ENCODE measurements at regions not wholly inside any gene's neighbourhood (a gene's known extent, or its start where the extent isn't known, plus 50 kb on each side); places are given as distances from the start of the nearest gene placed in this dataset.

DNA sequence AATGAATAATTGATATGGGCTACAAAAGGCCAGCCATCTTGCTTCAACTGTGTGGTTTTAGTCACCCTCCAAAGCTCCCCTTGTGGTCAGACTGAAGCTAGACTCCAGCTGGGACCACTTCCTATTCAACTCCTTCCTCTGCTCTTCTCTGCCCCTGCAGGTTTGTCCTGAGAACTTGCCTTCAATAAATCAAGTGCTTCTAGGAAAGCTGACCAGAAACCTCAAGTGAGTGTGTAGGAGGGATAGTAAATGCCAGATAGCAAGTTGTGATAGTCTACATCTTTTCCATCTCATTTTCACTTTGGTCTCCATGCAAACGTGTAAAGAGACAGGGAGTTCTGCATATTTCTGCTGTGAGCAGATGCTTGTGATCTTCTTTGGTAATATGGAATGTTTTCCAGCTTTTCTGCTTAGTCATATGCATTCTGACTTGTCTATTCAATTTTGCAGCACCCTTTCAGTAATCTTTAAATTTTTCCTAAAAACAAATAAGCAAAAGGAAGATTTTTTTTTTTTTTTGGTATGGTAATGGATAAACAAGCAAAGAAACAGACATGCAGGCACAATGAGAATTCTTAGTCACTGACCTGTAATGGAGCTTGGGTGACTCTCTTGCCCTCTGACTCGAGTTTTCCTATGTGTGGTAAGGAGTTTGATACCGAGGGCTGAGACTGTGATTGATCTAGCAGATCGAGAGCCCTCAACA, 201.3 kb upstream of the BTBD3 start:
- DNase-seq = no peak

DNA sequence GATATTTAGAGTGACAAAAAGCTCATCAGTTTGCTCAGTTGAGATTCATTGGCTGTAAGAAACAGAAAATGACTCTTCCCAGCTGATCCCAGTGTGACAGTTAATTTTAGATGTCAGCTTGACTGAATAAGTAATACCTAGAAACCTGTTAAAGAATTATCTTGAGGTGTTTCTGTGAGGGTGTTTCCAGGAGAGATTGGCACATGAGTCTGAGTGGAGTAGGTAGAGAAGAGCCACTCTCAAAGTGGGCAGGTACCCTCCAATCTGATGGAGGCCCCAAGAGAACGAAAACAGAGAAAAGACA, 200.8 kb upstream of the BTBD3 start:
- no peak for DNase-seq

DNA sequence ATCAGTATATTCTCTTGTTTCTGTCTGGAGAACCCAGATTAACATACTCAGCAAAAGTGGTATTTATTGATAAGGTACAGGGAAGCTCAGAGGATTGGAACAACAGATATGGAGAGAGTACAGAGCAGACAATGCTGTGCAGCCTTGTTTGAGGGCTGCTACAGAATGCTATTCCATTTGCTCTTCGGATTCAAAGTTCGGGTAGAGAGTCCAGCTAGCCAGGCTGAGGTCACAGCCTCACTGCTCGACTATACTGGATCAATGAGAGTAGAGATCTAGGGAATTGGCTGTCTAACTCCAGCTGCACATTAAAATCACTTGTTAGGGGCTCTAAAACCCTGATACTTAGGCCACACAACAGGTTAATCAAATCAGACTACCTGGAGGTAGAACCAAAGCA, 200.1 kb upstream of the BTBD3 start:
- DNase-seq = no peak

DNA sequence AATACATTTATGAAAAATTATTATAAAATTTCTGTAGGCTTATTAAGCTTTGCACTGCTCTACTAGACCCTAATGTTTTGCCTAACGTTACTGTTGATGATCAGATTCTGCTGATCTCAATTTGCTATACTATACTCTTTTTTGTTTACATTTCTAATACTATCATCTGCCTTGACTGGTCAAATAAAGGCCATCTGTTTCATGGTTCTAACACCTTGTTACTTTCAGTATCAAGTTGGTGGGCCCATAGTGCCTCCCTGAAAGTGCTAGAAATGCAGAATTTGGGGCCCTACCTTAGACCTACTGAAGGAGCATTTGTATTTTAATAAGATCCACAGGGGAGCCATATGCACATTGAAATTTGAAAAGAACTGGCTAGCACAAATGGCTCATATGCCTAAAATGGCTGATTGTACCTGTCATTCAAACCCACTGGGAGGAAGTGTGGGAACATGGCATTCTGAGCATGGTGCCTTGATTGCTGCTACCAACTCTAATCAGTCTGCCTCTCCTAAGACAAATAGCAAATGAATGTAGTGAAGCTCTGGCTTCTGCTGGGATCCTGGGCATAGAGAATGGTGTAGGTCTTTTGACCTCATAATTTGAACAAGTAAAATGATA, 199.1 kb upstream of the BTBD3 start:
- no peak for DNase-seq

DNA sequence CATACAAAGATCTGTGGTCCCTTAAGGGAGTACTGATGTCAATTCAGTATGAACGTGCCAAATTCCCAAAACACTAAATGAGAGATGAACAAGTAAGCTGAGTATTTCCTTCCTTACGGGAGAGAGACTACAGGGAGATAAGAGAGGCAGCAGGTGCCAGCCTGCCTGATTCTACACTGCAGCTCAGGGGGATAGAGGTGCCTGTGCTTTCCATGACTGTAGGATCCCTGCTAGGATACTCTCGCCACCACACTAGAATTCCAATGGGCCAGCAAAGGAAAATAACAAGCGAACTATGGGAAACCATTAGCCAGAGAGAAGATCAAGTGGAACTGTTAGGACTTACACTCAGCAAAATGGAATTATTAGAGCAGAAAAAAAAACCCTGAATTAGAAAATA, 198.5 kb upstream of the BTBD3 start:
- no peak for DNase-seq

DNA sequence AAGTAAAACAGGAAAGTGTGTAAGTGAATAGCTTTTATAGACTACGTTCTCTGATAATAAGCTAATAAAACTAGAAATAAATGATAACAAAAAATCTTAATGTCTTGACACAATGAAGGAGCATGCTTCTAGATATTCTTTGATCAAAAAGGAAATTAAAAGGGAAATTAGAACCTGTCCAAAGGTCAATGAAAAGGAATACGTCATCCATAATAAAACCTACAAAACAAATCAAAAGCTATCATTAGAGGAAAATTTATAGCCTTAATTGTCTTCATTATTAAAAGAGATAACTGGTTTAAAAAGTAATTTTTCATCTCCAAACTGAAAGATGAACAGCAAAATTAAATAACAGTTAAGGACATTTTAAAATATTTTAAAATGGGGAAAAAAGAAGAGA, 196.3 kb upstream of the BTBD3 start:
- no peak for DNase-seq

DNA sequence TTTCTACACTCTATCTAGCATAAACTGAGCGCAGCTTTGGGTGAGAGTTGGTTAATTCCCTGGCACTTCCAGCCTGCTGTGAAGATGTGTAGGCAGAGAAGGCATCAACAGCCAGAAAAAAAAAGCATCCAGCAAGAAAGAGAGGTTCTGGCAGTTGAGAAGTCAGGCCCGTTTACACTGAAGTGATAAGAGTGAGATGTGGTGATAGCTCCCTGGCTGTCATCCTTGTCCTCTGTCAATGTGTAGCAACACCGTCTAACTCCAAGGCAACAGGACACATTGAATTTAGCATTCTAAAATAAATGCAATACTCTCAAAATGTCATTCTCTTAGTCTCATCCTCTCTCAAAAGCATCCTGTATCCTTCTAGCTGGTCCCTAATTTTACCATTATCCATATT, 193.6 kb upstream of the BTBD3 start:
- no peak for DNase-seq

DNA sequence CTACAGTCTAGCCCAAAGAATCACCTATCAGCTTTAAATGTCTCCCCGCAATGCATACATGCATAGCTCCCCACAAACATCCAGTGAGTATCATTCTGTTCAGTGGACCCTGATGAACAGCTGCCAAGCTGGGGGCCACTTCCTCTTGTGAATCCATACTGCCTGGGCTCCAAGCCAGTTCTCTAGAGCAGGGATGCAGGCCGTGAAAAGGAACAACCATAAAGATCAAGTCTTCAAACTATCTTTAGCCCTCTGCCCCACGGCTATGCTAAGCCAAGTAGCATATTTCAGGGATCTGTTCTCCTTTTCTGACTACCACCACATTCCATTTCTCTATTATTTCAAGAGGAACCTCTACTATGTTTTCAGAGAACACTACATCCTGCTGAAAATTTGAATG, 191.7 kb upstream of the BTBD3 start:
- DNase-seq = no peak

DNA sequence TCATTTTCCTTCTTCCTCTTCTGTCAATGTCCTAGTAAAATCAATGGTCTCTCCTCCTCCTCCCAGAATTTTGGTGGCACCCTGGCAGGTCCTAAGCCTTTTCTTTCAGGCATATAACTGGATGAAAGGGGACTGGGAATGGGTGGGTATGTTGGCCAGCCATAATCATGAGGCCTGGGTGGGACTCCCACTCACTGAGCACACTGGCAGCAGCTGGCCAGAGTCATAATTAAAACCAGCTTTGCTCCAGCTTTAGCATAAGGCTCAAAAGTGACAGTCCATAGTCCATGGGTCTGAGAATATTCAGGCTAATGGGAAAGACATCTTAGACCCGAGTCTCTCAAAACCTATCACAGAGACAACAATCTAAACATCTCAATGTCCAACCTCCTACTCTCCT, 190.0 kb upstream of the BTBD3 start:
- DNase-seq = no peak

DNA sequence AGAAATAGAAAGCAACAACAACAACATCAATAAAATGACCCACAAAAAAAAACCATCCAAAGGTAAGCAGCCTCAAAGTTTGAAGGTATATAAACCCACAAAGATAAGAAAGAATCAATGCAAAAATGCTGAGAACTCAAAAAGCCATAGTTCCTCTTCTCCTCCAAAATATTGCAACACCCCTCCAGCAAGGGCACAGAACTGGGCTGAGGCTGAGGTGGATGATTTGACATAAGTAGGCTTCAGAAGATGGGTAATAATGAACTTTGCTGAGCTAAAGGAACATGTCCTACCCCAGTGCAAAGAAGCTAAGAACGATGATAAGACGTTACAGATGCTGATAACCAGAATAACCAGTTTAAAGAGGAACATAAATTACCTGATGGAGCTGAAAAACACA, 188.8 kb upstream of the BTBD3 start:
- no peak for DNase-seq

DNA sequence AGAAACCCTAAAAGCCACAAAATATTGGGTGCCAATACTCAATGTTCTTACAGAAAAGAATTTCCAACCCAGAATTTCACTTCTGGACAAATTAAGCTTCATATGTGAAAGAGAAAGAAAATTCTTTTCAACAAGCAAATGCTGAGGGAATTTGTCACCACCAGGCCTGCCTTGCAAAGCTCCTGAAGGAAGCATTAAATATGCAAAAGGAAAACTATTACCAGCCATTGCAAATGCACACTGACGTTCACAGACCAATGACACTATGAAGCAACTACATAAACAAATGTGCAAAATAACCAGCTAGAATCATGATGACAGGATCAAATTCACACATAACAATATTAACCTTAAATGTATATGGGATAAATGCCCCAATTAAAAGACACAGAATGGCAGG, 187.9 kb upstream of the BTBD3 start:
- DNase-seq = no peak

DNA sequence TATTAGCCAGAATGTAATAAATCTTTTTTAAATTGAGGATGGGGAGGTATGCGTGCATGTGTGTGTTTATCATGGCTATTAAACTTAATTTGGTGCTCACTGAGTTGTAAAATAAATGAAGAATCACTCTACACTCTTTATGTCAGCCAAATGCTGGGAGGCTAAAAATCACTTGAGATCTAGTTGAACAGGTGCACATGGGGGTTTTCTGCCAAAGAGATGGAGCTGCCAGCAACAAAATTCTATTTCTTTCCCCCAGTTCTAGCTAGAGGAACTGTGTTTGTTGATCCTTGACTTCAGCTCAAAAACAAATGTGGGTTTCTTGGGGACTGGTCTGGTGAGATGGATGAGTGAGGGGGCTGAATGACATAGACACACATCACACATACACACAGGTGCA, 183.3 kb upstream of the BTBD3 start:
- no peak for DNase-seq

DNA sequence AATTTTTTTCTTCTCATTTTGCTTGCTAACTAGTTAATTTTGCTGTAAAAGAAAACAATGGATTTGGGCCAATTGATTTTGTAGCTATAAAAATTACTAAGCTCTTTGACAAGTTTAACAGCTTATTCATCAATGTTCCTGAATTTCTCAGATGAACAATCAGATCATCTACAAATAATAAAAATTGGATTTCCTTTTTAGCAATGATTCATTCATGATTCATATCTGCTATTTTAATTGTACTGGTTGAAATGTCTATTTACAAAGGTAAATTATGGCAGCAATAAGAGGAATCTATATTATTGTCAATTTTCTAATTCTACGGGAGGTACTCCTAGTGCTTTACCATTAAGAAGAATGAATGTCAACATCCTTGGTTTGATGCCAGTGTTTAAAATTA, 178.8 kb upstream of the BTBD3 start:
- DNase-seq = no peak

DNA sequence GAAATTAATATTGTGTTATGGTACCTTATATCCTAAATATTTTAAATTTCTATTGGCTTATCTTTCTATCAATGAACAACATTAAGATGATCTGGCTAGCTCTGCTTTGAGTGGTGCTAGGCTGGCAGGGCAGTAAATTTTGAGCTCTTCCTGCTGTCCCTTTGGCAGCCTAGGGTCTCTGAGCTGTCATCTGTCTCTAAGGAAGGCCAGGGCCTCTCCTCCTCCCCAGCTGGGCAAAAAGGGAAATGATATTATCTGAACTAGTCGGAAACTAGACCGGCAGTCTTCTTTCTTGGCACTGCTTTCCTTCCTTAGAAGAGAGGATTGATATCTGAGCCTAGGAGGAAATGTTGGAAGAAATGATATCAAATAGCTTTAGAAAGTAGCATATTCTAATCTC, 176.7 kb upstream of the BTBD3 start:
- DNase-seq = no peak

DNA sequence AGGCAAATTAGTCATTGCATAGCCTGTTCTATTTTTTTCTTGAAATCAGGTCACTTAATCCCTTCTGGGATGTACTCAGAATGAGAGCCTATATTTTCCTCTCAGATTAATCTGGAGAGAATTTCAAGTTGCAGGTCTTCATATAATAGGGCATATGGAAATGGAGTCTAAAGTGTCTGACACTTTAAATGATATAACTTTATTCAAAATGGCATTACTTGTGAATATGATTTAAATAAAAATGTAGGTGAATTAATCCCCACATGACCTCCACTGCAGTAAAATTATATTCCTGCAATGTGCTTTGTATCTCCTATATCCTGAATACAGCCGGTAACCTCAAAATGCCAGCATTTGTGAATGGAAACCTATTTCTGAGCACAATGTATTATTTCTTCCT, 172.5 kb upstream of the BTBD3 start:
- no peak for DNase-seq

DNA sequence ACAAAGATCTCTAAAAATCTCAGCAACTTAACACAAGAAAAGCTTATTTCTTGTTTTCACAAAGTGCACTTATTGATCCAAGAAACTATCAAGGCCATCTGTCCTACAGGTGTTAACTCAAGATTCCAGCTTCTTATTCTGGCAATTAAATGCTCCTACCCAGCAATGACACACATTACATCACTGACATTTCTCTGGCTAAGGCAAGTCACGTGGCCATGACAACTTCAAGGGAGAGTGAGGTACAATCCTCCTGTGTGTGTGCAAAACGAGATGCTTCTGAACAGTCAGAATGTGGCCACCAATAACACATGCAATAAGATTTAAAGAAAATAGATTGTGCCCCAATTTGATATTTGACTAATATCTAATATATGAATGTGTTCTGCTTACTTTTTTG, 169.3 kb upstream of the BTBD3 start:
- DNase-seq = no peak

DNA sequence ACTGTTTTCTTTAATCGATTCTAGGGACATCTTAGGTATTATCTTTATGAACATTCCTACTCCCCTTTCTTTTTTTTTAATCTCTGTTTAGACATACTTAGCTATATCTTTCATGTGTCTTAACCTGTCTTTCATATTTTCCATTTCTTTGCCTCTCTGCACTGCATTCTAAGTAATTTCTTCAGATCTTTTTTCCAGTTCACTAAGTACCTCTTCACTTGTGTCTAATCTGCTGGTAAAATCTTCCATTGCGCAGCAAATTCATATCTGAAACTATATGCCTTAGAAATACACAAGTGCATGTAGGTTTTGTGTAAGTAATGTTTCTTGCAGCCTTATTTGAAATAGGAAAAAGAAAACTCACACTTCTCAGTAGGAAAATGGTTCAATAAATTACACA, 165.4 kb upstream of the BTBD3 start:
- DNase-seq = no peak

DNA sequence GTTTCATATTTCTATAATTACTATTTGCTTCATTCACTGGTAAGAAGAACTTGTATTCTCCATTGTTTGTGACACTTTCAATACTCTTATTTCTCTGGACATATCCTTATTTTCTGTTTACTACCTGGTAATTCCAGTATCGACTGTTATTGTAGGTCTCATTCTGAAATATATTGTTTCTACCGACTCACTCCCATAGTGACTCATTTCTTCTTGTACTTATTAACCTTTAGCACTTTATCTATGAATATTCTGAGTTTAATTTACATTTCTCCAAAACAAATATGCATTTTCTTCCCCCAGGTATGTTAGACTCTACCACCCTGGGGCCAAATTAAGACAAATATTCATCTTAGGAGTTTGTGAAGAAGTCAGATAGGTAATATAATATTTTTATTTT, 164.5 kb upstream of the BTBD3 start:
- DNase-seq = no peak

DNA sequence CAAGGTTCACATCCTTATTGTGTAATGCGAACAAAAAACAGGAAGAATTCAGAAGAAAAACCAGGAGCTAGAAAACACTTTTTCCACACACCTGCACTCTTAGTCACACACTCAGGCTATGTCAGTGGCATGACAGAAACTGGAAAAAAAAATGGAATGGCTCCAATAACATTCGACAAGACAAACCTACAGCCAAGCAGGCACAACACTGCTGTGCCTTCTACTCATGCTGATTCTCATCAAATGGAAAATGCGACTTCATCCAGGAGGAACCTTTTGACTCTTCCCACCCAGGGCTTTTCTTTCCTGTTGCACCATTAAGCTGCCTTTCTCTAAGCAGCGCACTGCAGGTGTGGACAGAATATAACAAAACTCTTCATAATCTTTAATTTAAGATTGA, 163.2 kb upstream of the BTBD3 start:
- DNase-seq = no peak

DNA sequence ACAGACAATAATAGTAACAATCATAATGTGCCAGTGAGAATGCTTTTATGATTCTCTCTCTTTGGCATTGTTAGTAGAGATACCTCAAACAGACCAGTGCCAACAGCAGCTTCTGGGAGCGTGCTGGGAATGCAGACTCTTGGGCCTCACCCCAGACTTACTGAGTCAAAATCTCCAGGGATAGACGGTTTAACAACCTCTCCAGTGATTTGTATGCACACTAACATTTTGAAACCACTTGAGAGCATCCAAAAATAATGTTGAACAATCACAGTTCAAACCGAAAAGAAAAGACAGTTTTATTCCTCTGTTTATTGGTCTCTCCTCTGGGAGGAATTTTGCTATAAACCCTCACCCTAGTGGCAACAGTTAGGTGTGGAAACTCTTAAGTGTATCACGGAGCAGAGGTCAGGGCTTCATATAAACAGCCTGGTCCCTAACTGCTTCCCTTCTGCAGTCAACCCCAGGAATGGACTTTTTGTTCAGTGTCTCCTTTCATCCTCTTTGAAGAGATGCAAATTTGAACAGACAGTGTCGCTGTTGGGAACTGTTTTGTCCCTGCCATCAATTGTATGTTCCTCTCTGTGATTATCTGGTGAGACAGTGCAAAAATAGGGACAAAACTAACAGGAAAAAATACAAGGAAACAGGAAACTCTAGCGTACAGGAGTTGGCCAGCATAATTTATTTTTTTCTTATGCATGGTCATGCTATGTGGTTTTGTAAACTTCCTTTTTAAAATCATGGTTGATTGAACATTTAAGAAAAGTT, 162.4 kb upstream of the BTBD3 start:
- no peak for DNase-seq

DNA sequence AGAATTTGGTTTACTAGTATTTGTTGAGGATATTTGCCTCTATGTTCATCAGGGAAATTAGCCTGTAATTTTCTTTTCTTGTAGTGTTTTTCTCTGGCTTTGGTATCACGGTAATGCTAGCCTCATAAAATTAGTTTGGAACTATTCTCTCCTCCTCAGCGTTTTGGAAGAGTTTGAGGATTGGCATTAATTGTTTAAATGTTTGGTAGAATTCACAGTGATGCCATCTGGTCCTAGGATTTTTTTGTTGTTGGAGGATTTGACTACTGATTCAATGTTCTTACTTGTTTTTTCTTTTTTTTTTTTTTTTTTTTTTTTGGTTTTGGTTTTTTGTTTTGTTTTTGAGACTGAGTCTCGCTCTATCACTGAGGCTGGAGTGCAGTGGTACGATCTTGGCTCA, 156.2 kb upstream of the BTBD3 start:
- no peak for DNase-seq

DNA sequence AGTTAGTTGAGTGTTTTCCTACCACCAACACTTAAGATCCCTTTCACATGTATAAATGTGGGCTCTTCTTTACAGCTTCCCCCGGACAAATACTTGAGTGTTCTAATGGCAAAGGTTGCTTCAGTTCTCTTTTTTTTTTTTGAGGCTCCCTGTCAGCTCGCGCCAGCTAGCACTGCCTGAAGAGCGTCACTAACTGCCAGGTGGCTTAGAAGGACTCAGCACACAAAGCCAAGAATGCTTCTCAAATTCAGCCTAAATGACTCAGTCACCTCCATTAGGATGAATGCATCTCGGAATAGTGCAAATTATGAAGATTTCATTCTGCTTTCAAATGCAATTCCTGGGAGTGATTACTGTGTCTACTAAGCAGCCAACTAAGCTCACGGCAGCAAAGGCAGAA, 150.7 kb upstream of the BTBD3 start:
- no peak for DNase-seq

DNA sequence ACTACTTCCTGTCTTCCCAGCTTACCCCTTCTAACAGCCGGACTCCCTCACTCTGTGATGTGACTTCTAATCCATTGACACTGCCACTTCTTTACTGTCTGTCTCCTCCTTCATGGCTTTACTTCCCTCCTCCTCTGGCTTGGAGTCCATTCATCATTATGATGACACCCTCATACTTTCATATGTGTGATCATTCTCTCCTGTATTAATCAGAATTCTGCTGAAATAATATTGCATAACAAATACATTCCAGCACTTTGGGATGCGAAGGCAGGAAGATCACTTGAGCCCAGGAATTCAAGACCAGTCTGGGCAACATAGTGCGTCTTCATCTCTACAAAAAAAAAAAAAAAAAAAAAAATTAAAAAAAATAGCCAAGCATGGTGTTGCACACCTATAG, 147.9 kb upstream of the BTBD3 start:
- no peak for DNase-seq

DNA sequence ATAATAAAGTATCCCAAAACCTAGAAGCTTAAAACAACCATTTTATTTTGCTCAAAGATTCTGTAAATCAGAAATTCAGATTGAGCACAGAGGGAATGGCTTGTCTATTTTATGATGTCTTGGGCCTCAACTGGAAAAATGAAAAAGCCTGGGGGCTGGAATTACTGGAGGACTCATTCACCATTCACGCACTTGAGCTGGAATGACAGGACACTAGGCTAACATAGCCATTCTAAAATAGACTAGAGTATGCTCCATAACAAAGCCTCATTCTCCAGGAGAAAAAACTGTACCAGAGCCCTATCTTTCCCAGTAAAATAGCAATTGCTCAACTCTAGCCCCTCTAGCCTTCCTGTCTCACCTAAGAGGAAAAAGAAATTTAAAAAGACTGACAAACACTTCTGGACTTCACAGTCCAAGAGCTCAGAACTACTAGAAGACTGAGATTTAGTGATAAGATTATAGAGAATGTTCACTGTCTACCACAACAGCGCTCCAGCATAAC, 145.4 kb upstream of the BTBD3 start:
- no peak for DNase-seq

DNA sequence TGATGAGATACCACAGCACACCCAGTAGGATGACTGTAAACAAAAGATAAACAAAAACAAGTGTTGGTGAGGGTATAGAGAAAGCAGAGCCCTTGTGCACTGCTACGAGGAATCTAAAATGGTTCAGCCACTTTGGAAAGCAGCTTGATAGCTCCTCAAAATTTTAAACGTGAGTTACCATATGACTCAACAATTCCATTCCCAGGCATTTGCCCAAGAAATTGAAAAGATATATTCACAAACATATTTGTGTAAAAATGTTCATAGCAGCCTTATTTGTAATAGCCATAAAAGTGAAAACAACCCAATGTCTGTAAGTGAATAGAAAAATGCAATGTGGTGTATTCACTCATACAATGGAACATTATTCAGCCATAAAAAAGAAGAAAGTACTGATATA, 141.0 kb upstream of the BTBD3 start:
- no peak for DNase-seq
